PC-9 (cell line): ENCODE measurements at regions not wholly inside any gene's neighbourhood (a gene's known extent, or its start where the extent isn't known, plus 50 kb on each side); places are given as distances from the start of the nearest gene placed in this dataset.

Experiments used
- BruUV-seq: library from RNA; stranded (reverse); fragments of 400-500 nt; replicated peaks from 2 replicates; lab custom pipeline; 2021; lab: Mats Ljungman, UMichigan
- CTCF ChIA-PET: fragments of 300-600 bp; sonication (Branson Sonifier 250); formaldehyde crosslinking; loops from one replicate; lab custom pipeline; 2022; ENCODE audit warnings: antibody characterized with exemption; lab: Charles Lee
- POLR2A ChIA-PET: fragments of 300-600 bp; sonication (Branson Sonifier 250); formaldehyde crosslinking; loops from one replicate; lab custom pipeline; 2022; ENCODE audit warnings: antibody characterized with exemption; ENCODE audit not compliant: unreplicated experiment; lab: Charles Lee
- DNase-seq, 2 experiments: peaks; one replicate each; pipeline versions ENCODE4 v3.0.0 to v3.0.0-alpha.2; 2015 to 2022; ENCODE audit warnings: mixed read lengths in 1 of 2
- H2AFZ ChIP-seq: fragments of 200-600 bp; sonication (generic); 2 replicates; pipeline ENCODE4 v1.8.1; 2017; ENCODE audit warnings: antibody characterized with exemption
- H3F3A ChIP-seq: fragments of 200-600 bp; sonication (generic); 2 replicates; pipeline ENCODE4 v1.8.1; 2017; ENCODE audit warnings: antibody characterized with exemption, mild to moderate bottlenecking, low read depth; ENCODE audit not compliant: insufficient read depth
- H3K27ac ChIP-seq: fragments of 200-600 bp; sonication (generic); 2 replicates; pipeline ENCODE4 v1.6.1; 2016; ENCODE audit warnings: mixed run types
- H3K27me3 ChIP-seq: fragments of 200-600 bp; sonication (generic); 2 replicates; pipeline ENCODE4 v1.6.1; 2016; ENCODE audit warnings: low read depth, mixed run types; ENCODE audit not compliant: insufficient read depth
- H3K36me3 ChIP-seq: fragments of 200-600 bp; sonication (generic); 2 replicates; pipeline ENCODE4 v1.6.1; 2016; ENCODE audit warnings: low read depth, mixed run types
- H3K4me1 ChIP-seq: fragments of 200-600 bp; sonication (generic); replicated peaks from 2 replicates; pipeline ENCODE4 v1.6.1; 2016; ENCODE audit warnings: mixed run types; ENCODE audit not compliant: insufficient read depth
- H3K4me2 ChIP-seq: fragments of 200-600 bp; sonication (generic); 2 replicates; pipeline ENCODE4 v1.6.1; 2017; ENCODE audit warnings: mixed run types
- H3K4me3 ChIP-seq: fragments of 200-600 bp; sonication (generic); 2 replicates; pipeline ENCODE4 v1.6.1; 2016; ENCODE audit warnings: mixed run types
- H3K79me2 ChIP-seq: fragments of 200-600 bp; sonication (generic); 2 replicates; pipeline ENCODE4 v1.6.1; 2017; ENCODE audit warnings: low read depth, mixed run types
- H3K9me2 ChIP-seq: fragments of 200-600 bp; sonication (generic); 2 replicates; pipeline ENCODE4 v1.8.1; 2017; ENCODE audit warnings: mild to moderate bottlenecking; ENCODE audit not compliant: insufficient read depth
- H3K9me3 ChIP-seq: fragments of 200-600 bp; sonication (generic); 2 replicates; pipeline ENCODE4 v1.8.1; 2016; ENCODE audit warnings: low read depth; ENCODE audit not compliant: insufficient read depth
- H4K20me1 ChIP-seq: fragments of 200-600 bp; sonication (generic); 2 replicates; pipeline ENCODE4 v1.8.1; 2017; ENCODE audit not compliant: insufficient read depth
- CTCF ChIP-seq: fragments of 200-600 bp; sonication (generic); conservative IDR thresholded peaks from 2 replicates; pipeline ENCODE4 v1.6.1; 2017; ENCODE audit warnings: mixed run types, antibody characterized with exemption, mild to moderate bottlenecking, moderate library complexity
- EZH2 ChIP-seq: fragments of 200-600 bp; sonication (generic); IDR thresholded peaks from 2 replicates; pipeline ENCODE4 v1.8.0; 2017; ENCODE audit warnings: antibody characterized with exemption, low read depth
- intact Hi-C: fragments of 100-400 bp; cut with micrococcal nuclease; formaldehyde crosslinking; loops from one replicate; pipeline ENCODE4 v1.10.0; 2022; ENCODE audit not compliant: unreplicated experiment

GRCh38 chr1:30263888-30264671 lies 459.3 kb downstream of the MATN1 start:
- TF ChIP-seq CTCF (no peak), EZH2 (no peak)
- no peak for DNase-seq
- Histone ChIP-seq H3K4me2 (no peak overlapping the region), H3K79me2 (no peaks in the 10 kb centered on the region), H3K4me3 (no peak overlapping the region), H3K27me3 (peaks cover 22% of the 10 kb centered on the region), H3F3A (no peaks in the 10 kb centered on the region), H4K20me1 (no peaks in the 10 kb centered on the region), H3K9me3 (no peaks in the 10 kb centered on the region), H3K9me2 (no peaks in the 10 kb centered on the region), H3K36me3 (no peaks in the 10 kb centered on the region), H3K27ac (no peak overlapping the region), H3K4me1 (no peaks in the 10 kb centered on the region), H2AFZ (no peak overlapping the region)
- intact Hi-C loops, result no loop called here
- CTCF ChIA-PET, result interaction anchor here (0.6 kb wide), 1 partner anchor 648 kb away, joined by 3 read pairs; no protein-coding TSS in a partner anchor
- no TSS peak for BruUV-seq
- POLR2A ChIA-PET, result no interaction called here

GRCh38 chr1:30263405-30263804 lies 460.0 kb downstream of the MATN1 start:
- Histone ChIP-seq H3K9me2 (no peaks in the 10 kb centered on the region), H3K79me2 (no peaks in the 10 kb centered on the region), H3K9me3 (no peaks in the 10 kb centered on the region), H3K36me3 (no peaks in the 10 kb centered on the region), H3K27ac (no peak overlapping the region), H3K4me1 (no peaks in the 10 kb centered on the region), H3F3A (no peaks in the 10 kb centered on the region), H2AFZ (no peak overlapping the region), H3K4me3 (no peak overlapping the region), H3K4me2 (no peak overlapping the region), H3K27me3 (peaks cover 28% of the 10 kb centered on the region), H4K20me1 (no peaks in the 10 kb centered on the region)
- POLR2A ChIA-PET, result no interaction called here
- no peak for DNase-seq
- intact Hi-C loops, result no loop called here
- TF ChIP-seq EZH2 (no peak), CTCF (no peak)
- CTCF ChIA-PET, result no interaction called here
- no TSS peak for BruUV-seq

- CTCF ChIA-PET, result no interaction called here
Observed at GRCh38 chr1:30262158-30262557, 461.2 kb downstream of the MATN1 start.

More at GRCh38 chr1:30262158-30262557, 461.2 kb downstream of the MATN1 start:
- H3K9me2 ChIP-seq, result no peaks in the 10 kb centered on the region
- no peaks in the 10 kb centered on the region for H3K79me2 ChIP-seq
- no peak for DNase-seq
- intact Hi-C loops, result no loop called here
- POLR2A ChIA-PET, result no interaction called here
- no peaks in the 10 kb centered on the region for H4K20me1 ChIP-seq
- H3K9me3 ChIP-seq, result no peaks in the 10 kb centered on the region
- H3K27me3 ChIP-seq, result peaks cover 28% of the 10 kb centered on the region
- H2AFZ ChIP-seq, result no peak overlapping the region
- no TSS peak for BruUV-seq
- no peak overlapping the region for H3K4me3 ChIP-seq
- TF ChIP-seq CTCF (no peak), EZH2 (no peak)
- H3K4me2 ChIP-seq, result no peak overlapping the region
- H3F3A ChIP-seq, result no peaks in the 10 kb centered on the region
- H3K27ac ChIP-seq, result no peak overlapping the region
- H3K4me1 ChIP-seq, result no peaks in the 10 kb centered on the region
- no peaks in the 10 kb centered on the region for H3K36me3 ChIP-seq
